ENCODE measurements at regions not wholly inside any gene's neighbourhood (a gene's known extent, or its start where the extent isn't known, plus 50 kb on each side); places are given as distances from the start of the nearest gene placed in this dataset.
A peak's percentile ranks its signal among the peaks of the same experiment; 100 is the strongest.

GRCh38 chr1:94741996-94742395 is 78.2 kb upstream of the SLC44A3 start:
- no peak overlapping the region for H3K4me3 ChIP-seq (replicated peaks in 1 of 2; ENCODE audit: low read depth in 2 of 2, low read length in 2 of 2)
- no peak for TF ChIP-seq CTCF (IDR thresholded peaks at IDR 0.05; ENCODE audit: low read depth, low read length)
- DNase-seq (ENCODE audit: low read depth in 2 of 2): no peak

- no peak overlapping the region for H3K4me3 ChIP-seq (replicated peaks in 1 of 2; ENCODE audit: low read depth in 2 of 2, low read length in 2 of 2)
- no peak for TF ChIP-seq CTCF (IDR thresholded peaks at IDR 0.05; ENCODE audit: low read depth, low read length)
- peak in 1 of 2 donors; percentile 42 for DNase-seq (ENCODE audit: low read depth in 2 of 2)
Measured at GRCh38 chr1:94741510-94741909, 78.6 kb upstream of the SLC44A3 start.

- no peak for TF ChIP-seq CTCF (IDR thresholded peaks at IDR 0.05; ENCODE audit: low read depth, low read length)
- DNase-seq (ENCODE audit: low read depth in 2 of 2): peak; percentile 83 to 93
- no peak overlapping the region for H3K4me3 ChIP-seq (replicated peaks in 1 of 2; ENCODE audit: low read depth in 2 of 2, low read length in 2 of 2)
Measured at GRCh38 chr1:94739521-94740061, 80.6 kb upstream of the SLC44A3 start.

- TF ChIP-seq CTCF (IDR thresholded peaks at IDR 0.05; ENCODE audit: low read depth, low read length): no peak
- H3K4me3 ChIP-seq (replicated peaks in 1 of 2; ENCODE audit: low read depth in 2 of 2, low read length in 2 of 2): no peak overlapping the region
- DNase-seq (ENCODE audit: low read depth in 2 of 2): no peak
Measured at GRCh38 chr1:94738371-94738770, 81.8 kb upstream of the SLC44A3 start.

GRCh38 chr1:94737124-94737998 is 82.8 kb upstream of the SLC44A3 start:
- no peak overlapping the region for H3K4me3 ChIP-seq (replicated peaks in 1 of 2; ENCODE audit: low read depth in 2 of 2, low read length in 2 of 2)
- no peak for TF ChIP-seq CTCF (IDR thresholded peaks at IDR 0.05; ENCODE audit: low read depth, low read length)
- peak; percentile 82 to 86 for DNase-seq (ENCODE audit: low read depth in 2 of 2)

- DNase-seq (ENCODE audit: low read depth in 2 of 2): no peak
- no peak overlapping the region for H3K4me3 ChIP-seq (replicated peaks in 1 of 2; ENCODE audit: low read depth in 2 of 2, low read length in 2 of 2)
- no peak for TF ChIP-seq CTCF (IDR thresholded peaks at IDR 0.05; ENCODE audit: low read depth, low read length)
Measured at GRCh38 chr1:94736549-94736948, 83.6 kb upstream of the SLC44A3 start.
